NCI-H2171 treated with DMSO at 0.1 percent for 48 hours (cell line): ENCODE measurements at regions not wholly inside any gene's neighbourhood (a gene's known extent, or its start where the extent isn't known, plus 50 kb on each side); places are given as distances from the start of the nearest gene placed in this dataset.

Source experiments
- DNase-seq: peaks from one replicate; lab custom pipeline; 2025; lab: John Stamatoyannopoulos, UW

DNA sequence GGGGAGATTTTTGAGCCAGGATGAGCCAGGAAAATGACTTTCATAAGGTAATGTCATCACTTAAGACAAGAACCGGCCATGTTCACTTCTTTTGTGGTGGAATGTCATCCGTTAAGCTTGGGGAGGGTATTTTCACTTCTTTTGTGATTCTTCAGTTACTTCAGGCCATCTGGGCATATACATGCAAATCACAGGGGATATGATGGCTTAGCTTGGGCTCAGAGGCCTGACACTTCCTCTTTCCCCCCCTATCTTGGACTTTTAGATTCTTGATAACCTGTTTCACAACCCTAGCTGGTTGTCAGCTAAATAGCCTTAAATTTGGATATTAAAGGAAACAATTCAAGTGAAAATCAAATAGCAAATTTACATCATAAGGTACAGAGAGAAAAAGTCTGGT is 986.0 kb downstream of the NLGN4Y start:
- DNase-seq = no peak

- no peak for DNase-seq
Observed at GRCh38 chrY:15510984-15511650, 986.8 kb downstream of the NLGN4Y start.

- no peak for DNase-seq
Observed at GRCh38 chrY:15535131-15535530, 1010.8 kb downstream of the NLGN4Y start.

DNA sequence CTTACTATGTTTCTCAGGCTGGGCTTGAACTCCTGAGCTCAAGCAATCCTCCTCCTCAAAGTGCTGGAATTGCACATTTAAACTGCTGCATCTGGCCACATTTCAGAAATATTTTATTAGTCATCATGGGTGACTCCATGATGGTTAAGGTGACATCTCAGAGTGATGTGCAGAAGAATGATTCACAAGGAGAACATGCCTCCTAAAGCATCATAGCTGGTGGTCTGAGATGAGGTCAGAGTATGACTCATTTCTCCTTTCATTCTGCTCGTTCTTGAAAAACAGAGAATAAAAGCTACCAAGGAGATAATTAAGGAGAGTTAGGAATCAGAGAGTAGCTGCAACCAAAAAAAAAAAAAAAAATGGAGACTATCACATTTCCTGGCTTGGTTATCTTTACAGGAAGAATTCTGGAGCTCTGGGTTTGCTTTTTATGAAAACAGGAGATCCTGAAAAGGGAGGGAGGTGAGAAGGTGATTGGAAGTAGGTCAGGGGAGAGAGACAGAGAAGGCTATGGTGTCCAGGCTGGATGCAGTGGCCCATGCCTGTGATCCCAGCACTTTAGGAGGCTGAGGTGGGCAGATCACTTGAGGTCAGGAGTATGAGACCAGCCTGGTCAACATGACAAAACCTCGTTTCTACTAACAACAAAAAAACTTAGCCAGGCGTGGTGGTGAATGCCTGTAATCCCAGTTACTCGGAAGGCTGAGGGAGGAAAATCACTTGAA is 1011.6 kb downstream of the NLGN4Y start:
- DNase-seq = no peak

- no peak for DNase-seq
Observed at GRCh38 chrY:15540516-15540915, 1016.2 kb downstream of the NLGN4Y start.

- no peak for DNase-seq
Observed at GRCh38 chrY:15546177-15546754, 1021.9 kb downstream of the NLGN4Y start.

DNA sequence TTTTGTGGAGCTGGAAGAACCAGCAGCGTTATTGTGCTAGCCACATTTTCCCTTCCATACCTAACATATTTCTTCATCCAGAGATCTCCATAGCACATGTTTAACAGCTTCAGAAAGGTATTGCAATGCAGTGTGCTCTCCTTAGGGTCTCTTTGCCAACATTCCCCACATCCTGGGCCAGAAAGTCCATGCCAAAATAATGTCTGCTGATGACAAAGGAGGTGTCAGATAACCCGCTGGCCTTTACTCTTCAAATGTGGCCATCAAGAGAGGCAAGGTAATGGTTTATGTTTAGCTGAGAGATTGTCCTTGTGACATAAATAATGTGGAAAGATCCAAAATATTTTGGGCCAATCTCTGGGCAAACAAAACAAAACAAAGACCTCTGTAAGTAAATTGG is 1027.7 kb downstream of the NLGN4Y start:
- DNase-seq = no peak

GRCh38 chrY:15554991-15555390 is 1030.7 kb downstream of the NLGN4Y start:
- no peak for DNase-seq

GRCh38 chrY:15559169-15559568 is 1034.8 kb downstream of the NLGN4Y start:
- DNase-seq = no peak

DNA sequence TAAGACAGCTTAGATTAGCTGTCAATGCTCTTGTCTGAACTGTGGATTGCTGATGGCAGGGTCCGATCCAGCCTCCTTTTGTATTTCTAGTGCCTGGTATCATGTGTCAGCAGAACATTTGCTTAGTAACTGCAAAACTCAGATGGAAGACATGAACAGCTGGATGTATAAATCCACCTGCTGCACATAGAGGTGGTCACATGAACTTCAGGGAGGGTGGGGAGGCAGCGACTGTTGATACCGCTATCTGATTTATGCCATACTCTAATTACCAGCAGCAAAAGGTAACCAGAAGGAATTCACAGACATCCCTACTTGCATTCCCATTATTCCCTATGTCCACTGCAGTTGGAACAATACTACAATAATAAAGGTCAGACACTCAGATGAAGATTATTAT is 1036.5 kb downstream of the NLGN4Y start:
- no peak for DNase-seq

- DNase-seq = no peak
Observed at GRCh38 chrY:15561501-15562289, 1037.4 kb downstream of the NLGN4Y start.

- DNase-seq = no peak
Observed at GRCh38 chrY:15577886-15578285, 1053.6 kb downstream of the NLGN4Y start.

DNA sequence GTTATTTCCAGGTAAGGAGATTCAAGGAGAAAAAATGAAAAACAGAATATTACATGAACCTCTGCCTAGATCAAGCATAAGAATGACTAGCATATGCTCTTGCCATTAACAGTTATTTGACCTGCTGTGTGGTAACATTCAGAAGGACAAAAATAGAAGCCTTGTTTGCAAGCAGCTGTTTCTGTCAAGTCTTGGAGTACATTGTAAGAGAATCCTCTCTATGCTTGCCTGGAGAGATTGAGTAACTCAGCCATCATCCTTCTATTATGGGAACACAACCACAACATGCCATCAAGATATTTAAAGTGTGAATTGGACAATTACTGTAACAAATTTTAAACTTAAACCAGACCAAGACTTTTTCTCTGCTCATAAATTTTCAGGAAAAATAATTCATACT is 1054.4 kb downstream of the NLGN4Y start:
- no peak for DNase-seq

DNA sequence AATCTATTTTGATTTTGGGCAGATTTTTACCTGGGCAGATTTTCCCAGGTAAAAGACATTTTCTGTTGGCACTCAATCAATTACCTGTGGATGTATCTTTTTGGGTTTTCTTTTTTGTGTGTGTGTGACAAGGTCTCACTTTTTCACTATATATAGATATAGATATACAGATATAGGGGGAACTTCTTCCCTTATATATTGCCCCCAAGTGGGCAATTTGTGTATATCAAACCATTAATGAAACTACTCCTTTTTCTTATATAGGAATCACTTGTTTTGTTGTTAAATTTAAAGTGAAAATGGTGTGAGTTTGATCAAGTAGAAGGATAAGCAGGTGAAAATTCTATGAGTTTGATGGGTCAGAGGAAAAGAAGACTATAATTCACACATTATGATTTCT is 1054.9 kb downstream of the NLGN4Y start:
- no peak for DNase-seq

DNA sequence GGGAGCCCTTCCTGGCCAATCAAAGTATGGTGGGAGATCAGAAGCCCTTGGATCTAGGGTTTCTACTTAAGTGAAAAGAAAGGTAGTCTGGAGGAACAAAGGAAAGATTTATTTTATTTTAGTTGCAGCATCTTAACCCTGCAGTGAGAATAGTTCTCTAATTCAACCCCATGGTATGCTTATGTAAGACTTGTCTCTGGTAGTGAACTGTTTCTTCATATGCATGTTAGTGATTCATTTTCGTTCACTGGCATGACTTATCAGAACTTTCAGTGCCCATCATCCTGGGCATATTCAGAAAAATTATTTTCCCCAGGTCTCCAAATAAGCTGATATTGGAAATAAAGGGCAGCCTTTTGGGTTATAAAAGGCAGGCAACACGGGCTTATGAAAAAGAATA is 1058.8 kb downstream of the NLGN4Y start:
- DNase-seq = no peak

DNA sequence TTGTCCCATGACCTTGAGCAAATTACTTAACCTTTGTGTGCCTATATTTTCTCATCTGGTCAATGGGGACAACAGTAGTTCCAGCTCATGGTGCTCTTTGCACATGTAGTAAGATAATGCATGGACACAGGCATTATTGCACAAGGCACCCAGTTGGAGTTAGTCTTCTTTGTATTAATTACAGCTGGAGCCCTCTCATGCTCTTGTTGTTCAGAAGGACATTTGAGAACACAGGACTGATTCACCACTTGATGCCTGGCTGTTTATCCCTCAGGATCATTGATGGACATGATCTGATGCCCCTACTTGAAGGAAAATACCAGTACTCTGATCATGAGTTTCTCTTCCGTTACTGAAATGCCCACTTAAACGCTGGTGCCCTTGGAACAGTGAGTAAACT is 1068.6 kb downstream of the NLGN4Y start:
- DNase-seq = no peak

GRCh38 chrY:15593476-15594160 is 1069.3 kb downstream of the NLGN4Y start:
- no peak for DNase-seq

GRCh38 chrY:15594179-15594578 is 1069.8 kb downstream of the NLGN4Y start:
- DNase-seq = no peak

- no peak for DNase-seq
Observed at GRCh38 chrY:15600565-15600964, 1076.2 kb downstream of the NLGN4Y start.

GRCh38 chrY:15624370-15624769 is 1100.0 kb downstream of the NLGN4Y start:
- DNase-seq = no peak

- no peak for DNase-seq
Observed at GRCh38 chrY:15624928-15625327, 1100.6 kb downstream of the NLGN4Y start.

- DNase-seq = no peak
Observed at GRCh38 chrY:15648198-15648597, 1123.9 kb downstream of the NLGN4Y start.
